ENCODE measurements at regions not wholly inside any gene's neighbourhood (a gene's known extent, or its start where the extent isn't known, plus 50 kb on each side); places are given as distances from the start of the nearest gene placed in this dataset.
"Not testable (repeated sequence)": the region's sequence is repeated elsewhere in the genome, so short reads cannot be mapped to it uniquely, and the experiment has no call there.

DNA sequence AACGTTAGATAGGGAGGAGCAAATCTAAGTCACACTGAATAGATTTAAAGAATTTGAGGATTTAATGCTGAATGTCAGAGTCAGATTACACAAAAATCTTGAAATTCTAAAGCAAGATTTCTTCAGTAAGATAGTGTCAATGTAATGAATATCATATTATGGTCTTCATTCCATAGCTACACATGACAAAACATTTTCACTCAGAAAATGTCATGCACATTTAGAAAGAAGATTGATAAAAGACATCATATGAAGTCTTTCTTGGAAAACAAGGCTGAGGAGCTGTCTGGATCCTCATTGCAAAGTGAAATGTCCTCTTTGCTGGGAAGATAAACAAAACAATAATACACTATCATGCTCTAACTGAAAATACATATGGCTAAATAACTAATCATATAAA is 1006.9 kb downstream of the PCDH7 start:
- no peak for TF ChIP-seq POLR2A (IDR thresholded peaks at IDR 0.05)
- no peak for TF ChIP-seq POLR2AphosphoS5 (IDR thresholded peaks at IDR 0.05)
- TF ChIP-seq, protein P1, sequence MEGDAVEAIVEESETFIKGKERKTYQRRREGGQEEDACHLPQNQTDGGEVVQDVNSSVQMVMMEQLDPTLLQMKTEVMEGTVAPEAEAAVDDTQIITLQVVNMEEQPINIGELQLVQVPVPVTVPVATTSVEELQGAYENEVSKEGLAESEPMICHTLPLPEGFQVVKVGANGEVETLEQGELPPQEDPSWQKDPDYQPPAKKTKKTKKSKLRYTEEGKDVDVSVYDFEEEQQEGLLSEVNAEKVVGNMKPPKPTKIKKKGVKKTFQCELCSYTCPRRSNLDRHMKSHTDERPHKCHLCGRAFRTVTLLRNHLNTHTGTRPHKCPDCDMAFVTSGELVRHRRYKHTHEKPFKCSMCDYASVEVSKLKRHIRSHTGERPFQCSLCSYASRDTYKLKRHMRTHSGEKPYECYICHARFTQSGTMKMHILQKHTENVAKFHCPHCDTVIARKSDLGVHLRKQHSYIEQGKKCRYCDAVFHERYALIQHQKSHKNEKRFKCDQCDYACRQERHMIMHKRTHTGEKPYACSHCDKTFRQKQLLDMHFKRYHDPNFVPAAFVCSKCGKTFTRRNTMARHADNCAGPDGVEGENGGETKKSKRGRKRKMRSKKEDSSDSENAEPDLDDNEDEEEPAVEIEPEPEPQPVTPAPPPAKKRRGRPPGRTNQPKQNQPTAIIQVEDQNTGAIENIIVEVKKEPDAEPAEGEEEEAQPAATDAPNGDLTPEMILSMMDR (IDR thresholded peaks at IDR 0.05), result no peak
- DNase-seq (ENCODE audit: low spot score), result no peak
- H3K4me1 ChIP-seq (replicated peaks), result no peaks in the 10 kb centered on the region
- H3K4me3 ChIP-seq, result no peak overlapping the region
- no peaks in the 10 kb centered on the region for H3K27me3 ChIP-seq (replicated peaks; ENCODE audit: insufficient read depth)
- no peak overlapping the region for H3K27ac ChIP-seq
- H3K9me3 ChIP-seq, result no peaks in the 10 kb centered on the region
- intact Hi-C loops (cut with DNase I), result no loop called here
- H3K36me3 ChIP-seq, result no peaks in the 10 kb centered on the region
- WGBS, result 29% methylated on average over 1 of the region's 1 CpG

DNA sequence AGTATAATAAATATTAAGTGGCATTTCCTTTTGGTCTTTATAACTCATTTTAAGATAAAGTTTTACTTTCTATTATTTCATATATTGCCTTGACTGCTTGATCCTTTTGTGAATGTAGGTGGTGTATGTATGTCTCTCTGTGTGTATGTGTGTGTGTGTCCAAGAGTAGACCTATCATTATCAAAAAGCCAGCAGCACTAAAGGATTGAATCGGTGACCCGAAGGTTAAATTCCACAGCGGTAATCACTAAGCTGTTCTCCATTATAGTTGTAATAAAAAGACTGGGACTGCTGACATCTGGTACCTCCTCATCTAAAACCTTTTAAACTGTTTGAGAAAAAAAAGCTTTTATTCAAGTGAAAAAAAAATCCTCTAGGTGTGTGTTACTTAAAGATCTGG is 1014.8 kb downstream of the PCDH7 start:
- Histone ChIP-seq H3K36me3 (no peaks in the 10 kb centered on the region), H3K27me3 (replicated peaks; ENCODE audit: insufficient read depth) (no peaks in the 10 kb centered on the region), H3K4me1 (replicated peaks) (no peaks in the 10 kb centered on the region), H3K4me3 (no peak overlapping the region), H3K9me3 (no peaks in the 10 kb centered on the region), H3K27ac (no peak overlapping the region)
- intact Hi-C loops (cut with DNase I), result no loop called here
- TF ChIP-seq POLR2AphosphoS5 (IDR thresholded peaks at IDR 0.05), result no peak
- TF ChIP-seq, protein P1 (IDR thresholded peaks at IDR 0.05), result no peak
- no peak for TF ChIP-seq POLR2A (IDR thresholded peaks at IDR 0.05)
- DNase-seq (ENCODE audit: low spot score), result no peak
- 55% methylated on average over 3 of the region's 3 CpGs for WGBS

DNA sequence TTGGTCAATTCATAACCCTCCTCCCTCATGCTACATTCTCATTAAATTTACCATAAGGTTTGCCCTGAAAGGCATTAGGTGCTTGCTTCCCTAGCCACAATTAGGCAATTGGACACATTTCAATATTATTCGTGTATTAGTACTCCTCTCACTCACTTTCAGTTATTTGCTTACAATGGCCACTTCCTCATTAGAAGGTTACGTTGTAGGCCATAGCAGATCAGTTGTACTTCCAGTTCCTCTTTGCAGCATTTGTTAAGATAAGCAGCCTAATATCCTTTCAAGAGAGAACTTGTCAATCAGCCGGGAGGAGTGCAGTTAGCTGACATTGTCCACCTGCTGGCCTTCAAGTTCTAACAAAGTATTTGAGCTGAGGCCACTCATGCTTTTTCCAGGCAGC is 1017.2 kb downstream of the PCDH7 start:
- H3K4me1 ChIP-seq (replicated peaks), result no peaks in the 10 kb centered on the region
- WGBS, result 77% methylated on average over 3 of the region's 3 CpGs
- no peaks in the 10 kb centered on the region for H3K27me3 ChIP-seq (replicated peaks; ENCODE audit: insufficient read depth)

DNA sequence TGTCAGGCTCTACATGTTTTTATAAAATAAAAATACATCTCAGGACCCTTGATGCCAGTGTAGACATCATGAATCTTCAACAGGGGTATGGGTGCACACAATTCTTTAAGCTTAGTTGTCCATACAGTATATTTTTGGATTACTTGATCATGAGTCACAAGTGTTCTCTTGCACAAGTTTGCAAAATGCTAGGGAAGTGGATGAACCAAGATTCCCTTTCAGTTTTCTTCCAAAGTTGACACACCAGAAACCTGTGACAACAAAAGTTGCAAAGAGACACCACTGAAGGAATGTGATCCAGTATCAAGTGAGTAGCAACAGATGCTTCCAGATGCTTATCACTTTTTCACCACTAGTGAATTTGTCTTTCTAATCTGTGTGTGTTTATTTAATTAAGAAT is 1021.2 kb downstream of the PCDH7 start:
- intact Hi-C loops (cut with DNase I), result no loop called here

More for the DNA sequence above, 1017.2 kb downstream of the PCDH7 start:
- intact Hi-C loops (cut with DNase I), result no loop called here
- Histone ChIP-seq H3K27ac (no peak overlapping the region), H3K9me3 (no peaks in the 10 kb centered on the region), H3K4me3 (no peak overlapping the region), H3K36me3 (no peaks in the 10 kb centered on the region)
- DNase-seq (ENCODE audit: low spot score), result no peak
- TF ChIP-seq, protein P1 (IDR thresholded peaks at IDR 0.05), result no peak
- no peak for TF ChIP-seq POLR2A (IDR thresholded peaks at IDR 0.05)
- no peak for TF ChIP-seq POLR2AphosphoS5 (IDR thresholded peaks at IDR 0.05)

DNA sequence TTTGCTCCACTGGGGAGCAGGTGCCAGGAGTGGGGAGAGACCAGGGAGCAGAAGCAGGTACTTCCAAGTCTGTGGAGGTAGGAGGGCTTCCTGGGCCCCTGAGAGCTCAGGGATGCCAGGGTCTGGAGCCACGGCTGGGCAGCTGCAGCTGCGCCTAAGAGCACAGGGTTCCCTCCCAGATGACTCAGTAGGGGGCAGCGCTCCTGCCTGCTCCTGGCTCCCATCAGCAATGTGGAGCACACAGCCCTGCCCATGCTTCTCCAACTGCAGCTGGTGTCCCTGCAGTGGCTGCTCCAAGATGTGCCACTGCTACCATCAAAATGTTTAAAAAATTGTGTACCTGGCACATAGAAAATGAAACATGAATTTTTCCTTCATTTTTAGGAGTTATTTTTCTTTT is 1028.2 kb downstream of the PCDH7 start:
- no peaks in the 10 kb centered on the region for H3K27me3 ChIP-seq (replicated peaks; ENCODE audit: insufficient read depth)

More for the DNA sequence above, 1021.2 kb downstream of the PCDH7 start:
- no peak for DNase-seq (ENCODE audit: low spot score)
- no peak overlapping the region for H3K4me3 ChIP-seq
- H3K27me3 ChIP-seq (replicated peaks; ENCODE audit: insufficient read depth), result no peaks in the 10 kb centered on the region
- H3K9me3 ChIP-seq, result no peaks in the 10 kb centered on the region
- no peaks in the 10 kb centered on the region for H3K36me3 ChIP-seq
- no peak overlapping the region for H3K27ac ChIP-seq
- H3K4me1 ChIP-seq (replicated peaks), result no peaks in the 10 kb centered on the region
- TF ChIP-seq POLR2A (IDR thresholded peaks at IDR 0.05), result no peak
- TF ChIP-seq, protein P1 (IDR thresholded peaks at IDR 0.05), result no peak
- no peak for TF ChIP-seq POLR2AphosphoS5 (IDR thresholded peaks at IDR 0.05)

DNA sequence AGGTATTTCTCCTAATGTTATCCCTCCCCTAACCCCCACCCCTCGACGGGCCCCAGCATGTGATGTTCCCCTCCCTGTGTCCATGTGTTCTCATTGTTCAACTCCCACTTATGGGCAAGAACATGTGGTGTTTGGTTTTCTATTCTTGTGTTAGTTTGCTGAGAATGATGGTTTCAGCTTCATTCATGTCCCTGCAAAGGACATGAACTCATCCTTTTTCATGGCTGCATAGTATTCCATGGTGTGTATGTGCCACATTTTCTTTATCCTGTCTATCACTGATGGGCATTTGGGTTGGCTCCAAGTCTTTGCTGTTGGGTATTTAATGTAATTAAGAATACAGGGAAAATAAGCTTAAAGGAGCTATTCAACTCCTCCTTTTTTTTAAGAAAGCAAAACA is 1030.4 kb downstream of the PCDH7 start:
- H3K9me3 ChIP-seq; H3K27ac ChIP-seq; H3K36me3 ChIP-seq; DNase-seq (ENCODE audit: low spot score); H3K27me3 ChIP-seq (replicated peaks; ENCODE audit: insufficient read depth); H3K4me1 ChIP-seq (replicated peaks); intact Hi-C loops (cut with DNase I); H3K4me3 ChIP-seq: not testable (repeated sequence)
- WGBS, result 98% methylated on average over 2 of the region's 2 CpGs

More for the DNA sequence above, 1028.2 kb downstream of the PCDH7 start:
- WGBS, result 91% methylated on average over 3 of the region's 3 CpGs
- no peaks in the 10 kb centered on the region for H3K9me3 ChIP-seq
- DNase-seq (ENCODE audit: low spot score), result no peak
- no peaks in the 10 kb centered on the region for H3K4me1 ChIP-seq (replicated peaks)
- no peaks in the 10 kb centered on the region for H3K36me3 ChIP-seq
- TF ChIP-seq POLR2AphosphoS5 (IDR thresholded peaks at IDR 0.05) (no peak), POLR2A (IDR thresholded peaks at IDR 0.05) (no peak)
- TF ChIP-seq, protein P1 (IDR thresholded peaks at IDR 0.05), result no peak
- H3K4me3 ChIP-seq, result no peak overlapping the region
- no peak overlapping the region for H3K27ac ChIP-seq
- intact Hi-C loops (cut with DNase I), result no loop called here
